ENCODE measurements at regions not wholly inside any gene's neighbourhood (a gene's known extent, or its start where the extent isn't known, plus 50 kb on each side); places are given as distances from the start of the nearest gene placed in this dataset.
"Not testable (repeated sequence)": the region's sequence is repeated elsewhere in the genome, so short reads cannot be mapped to it uniquely, and the experiment has no call there.

DNA sequence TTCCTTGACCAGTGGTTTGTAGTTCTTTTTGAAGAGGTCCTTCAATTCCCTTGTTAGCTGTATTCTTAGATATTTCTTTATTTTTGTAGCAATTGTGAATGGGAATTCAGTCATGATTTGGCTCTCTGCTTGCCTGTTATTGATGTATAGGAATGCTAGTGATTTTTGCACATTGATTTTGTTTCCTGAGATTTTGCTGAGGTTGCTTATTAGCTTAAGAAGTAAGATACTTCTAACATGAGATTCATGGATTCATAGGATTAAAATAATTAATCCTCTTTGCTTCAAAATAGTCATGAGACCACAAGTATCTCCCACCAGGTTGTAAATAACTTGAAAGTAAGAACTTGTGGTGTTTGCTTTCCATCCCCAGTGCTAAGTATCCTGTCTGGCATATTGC, 308.9 kb downstream of the DTHD1 start:
- intact Hi-C loops (cut with micrococcal nuclease) = no loop called here

DNA sequence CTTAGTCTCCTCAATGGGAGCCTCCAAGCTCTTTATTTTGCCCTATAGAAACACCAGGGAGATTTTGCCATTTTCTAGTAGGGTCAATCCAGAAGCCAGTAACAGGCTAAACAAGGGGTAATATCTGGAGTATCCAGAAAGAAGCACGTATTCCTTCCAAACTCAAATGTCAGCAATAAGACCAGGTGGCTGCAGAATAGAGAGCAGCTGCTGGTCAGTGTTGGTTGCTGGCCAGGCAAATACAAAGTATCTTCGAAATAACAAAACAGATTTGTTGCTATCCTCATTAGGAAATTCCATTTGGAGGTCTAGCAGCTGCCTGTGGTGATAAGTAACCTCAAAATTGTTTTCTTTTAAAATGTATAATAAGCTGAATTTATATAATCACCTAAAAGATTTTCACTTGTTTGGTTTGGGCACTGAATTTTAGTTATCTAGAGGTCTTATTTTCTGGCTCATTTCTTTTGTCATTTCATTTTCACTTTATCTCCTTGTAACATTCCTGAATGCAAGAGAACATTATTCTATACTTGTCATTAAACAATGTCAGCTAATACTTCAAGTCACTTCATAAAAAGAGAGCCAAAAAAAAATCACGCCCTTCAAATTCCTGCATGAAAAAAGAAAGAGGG, 320.6 kb downstream of the DTHD1 start:
- intact Hi-C loops (cut with micrococcal nuclease) = no loop called here

DNA sequence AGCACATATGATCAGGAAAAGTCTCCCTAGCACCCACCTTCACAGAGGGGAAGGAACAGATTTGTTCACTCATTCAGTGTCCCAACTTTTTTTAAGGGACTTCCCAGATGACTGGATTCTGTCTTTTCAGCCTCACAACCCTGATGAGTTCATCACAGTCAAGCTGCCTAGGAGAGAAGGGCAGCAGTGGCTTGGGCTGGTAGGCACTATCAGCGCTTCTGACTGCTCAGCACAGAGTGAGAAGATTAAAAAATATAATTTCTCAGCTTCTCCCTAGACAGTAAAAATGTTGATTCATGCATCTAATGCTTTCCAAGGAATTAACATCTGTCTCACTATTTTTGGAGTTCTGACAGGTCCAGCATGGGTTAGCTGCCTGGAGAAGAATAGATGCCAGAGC, 328.2 kb downstream of the DTHD1 start:
- intact Hi-C loops (cut with micrococcal nuclease) = no loop called here

DNA sequence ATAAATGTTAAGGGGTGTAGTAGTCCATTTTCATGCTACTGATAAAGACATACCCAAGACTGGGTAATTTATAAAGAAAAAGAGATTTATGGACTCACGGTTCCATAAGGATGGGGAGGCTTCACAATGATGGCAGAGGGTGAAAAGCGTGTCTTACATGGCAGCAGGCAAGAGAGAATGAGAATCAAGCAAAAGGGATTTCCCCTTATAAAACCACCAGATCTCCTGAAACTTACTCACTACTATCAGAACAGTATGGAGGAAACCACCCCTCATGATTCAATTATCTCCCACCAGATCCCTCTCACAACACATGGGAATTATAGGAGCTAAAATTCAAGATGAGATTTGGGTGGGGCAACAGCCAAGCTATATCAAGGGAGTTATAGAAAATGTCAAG, 329.2 kb downstream of the DTHD1 start:
- intact Hi-C loops (cut with micrococcal nuclease) = no loop called here

DNA sequence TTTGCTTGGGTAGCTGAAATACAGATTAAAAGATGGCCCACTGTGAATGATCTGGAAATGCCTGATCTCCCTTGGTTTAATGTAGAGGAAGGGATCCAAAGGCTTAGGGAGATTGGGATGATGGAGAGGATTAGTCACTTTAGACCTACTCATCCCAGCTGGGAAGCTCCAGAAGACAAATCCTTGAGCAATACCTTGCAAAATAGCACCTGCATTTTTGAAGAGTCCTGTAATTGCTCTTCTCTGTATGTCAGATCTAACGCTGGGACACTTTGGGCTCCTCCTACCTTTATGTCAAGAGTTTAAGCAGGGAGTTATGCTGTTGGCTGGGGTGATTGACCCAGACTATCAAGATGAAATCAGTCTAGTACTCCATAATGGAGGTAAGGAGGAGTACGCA, 331.7 kb downstream of the DTHD1 start:
- intact Hi-C loops (cut with micrococcal nuclease) = not testable (repeated sequence)

DNA sequence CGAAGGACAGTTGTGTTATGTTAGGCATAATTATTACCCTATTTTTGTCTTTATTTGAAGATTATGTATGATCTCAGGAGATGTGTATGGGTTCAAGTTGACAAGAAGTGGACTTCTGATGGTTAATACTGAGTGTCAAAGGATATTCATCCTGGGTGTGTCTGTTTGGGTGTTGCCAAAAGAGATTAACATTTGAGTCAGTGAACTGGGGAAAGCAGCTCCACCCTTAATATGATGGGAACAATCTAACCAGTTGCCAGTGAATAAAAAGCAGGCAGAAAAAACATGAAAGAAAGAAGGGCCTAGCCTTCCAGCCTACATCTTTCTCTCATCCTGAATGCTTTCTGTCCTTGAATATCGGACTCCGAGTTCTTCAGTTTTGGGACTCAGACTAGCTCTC, 332.6 kb downstream of the DTHD1 start:
- intact Hi-C loops (cut with micrococcal nuclease) = no loop called here

DNA sequence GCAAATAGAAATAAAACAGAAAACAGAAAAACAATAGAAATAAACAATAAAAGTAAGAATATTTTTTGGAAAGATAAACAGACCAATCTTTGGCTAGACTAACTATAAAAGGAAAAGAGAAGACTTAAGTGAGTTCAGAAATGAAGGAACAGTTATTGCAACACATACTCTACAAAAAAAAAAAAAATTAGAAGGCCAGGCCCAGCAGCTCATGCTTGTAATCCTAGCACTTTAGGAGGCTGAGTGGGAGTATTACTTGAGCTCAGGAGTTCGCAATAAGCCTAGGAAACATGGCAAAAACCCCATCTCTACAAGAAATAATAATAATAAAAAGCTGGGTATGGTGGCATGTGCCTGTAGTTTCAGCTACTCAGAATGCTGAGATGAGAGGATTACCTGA, 336.7 kb downstream of the DTHD1 start:
- intact Hi-C loops (cut with micrococcal nuclease) = no loop called here

DNA sequence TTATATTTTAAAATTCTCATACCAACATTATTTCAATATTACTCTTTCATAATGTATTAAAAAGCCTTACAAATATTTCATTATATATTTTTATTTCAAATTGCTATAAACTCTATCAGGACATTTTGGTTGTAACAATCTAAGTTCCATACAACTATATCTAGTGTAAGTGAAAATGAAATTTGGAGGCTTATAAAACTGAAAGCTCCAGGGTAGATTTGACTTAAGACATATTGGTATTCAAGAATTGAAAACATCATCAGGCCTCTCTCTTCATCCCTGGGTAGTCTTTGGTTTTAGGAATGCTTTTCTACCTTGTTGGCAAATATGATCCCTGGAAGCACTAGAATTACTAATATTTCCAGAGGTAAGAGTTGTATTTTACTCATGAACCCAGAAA, 342.6 kb downstream of the DTHD1 start:
- intact Hi-C loops (cut with micrococcal nuclease) = no loop called here

DNA sequence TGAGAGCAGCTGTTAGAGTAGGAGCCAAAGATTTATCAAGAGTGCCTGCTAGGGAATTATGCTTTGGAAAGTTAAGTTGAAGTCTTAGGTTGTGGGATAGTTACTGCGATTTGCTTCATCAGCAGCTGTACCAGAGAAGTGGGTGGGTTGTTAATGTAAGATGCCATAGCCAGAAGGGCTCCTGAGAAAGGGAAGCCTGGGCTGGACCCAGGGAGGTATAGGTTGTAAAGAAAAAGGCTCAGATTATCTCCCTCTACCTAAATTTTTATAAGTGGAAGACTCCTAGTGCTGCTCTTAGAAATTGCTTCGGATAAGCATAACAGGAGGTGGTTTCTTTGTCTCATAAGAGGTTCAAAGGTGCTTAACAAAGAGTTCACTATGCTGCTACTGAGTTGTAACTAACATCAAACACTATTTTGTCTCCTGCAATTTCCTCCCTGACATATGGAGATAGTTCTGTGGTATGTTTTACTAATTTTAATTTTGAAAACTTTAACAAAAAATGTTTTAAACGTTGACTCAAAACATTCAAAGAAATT, 356.9 kb downstream of the DTHD1 start:
- intact Hi-C loops (cut with micrococcal nuclease) = no loop called here

DNA sequence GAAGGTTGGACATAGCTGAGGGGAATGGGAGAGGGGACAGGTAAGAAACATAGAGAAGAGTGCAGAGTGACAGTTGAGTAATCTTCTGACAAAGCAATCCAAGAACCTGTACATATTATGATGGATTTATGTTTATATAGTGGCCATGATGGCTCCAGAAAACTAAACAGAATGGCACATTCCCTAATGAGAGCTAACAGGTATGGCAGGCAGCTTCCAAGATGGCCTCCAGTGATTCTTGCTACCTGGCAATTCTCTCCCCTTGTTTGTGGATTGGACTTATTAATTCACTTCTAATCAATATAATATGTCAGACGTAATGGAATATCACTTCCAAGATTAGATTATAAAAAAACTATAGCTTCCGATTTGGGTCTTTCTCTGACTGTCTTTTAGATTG, 359.5 kb downstream of the DTHD1 start:
- intact Hi-C loops (cut with micrococcal nuclease) = no loop called here

DNA sequence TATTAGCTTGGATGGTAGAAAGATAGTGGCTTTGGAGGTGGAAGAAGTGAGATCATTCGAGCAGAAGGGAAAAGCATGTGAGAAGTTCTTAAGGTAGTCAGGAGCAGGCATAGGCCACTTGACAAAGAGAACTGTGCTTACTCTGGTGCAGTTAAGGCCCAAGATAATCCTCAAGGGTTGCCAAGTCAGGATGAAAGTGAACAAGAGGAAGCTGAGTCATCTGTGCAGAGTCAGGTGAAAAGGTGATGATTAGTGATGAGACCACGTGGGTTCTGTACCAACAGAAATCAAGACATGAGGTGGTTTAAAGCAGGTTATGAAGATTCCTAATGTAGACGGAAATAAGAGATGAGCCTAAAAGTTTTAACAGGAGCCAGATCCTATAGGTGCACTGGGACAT, 369.8 kb downstream of the DTHD1 start:
- intact Hi-C loops (cut with micrococcal nuclease) = no loop called here

DNA sequence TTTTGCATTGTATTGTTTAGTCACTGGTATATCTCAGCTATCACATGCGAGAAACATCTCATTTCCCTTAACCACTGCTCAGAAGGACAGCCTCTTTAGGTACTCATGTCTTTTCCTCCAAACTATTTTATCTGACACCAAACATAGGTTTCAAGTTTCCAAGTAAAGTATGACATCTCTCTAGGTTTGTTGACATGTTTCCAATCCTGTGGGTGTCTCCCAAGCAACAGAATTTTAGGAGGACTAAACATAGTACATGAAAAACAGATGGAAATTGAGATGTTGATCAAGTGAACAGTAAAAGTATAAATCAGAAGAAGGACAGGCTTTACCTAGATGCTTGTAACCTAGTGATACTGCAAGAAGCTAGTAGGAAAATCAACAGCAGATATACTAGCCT, 371.4 kb downstream of the DTHD1 start:
- intact Hi-C loops (cut with micrococcal nuclease) = no loop called here

DNA sequence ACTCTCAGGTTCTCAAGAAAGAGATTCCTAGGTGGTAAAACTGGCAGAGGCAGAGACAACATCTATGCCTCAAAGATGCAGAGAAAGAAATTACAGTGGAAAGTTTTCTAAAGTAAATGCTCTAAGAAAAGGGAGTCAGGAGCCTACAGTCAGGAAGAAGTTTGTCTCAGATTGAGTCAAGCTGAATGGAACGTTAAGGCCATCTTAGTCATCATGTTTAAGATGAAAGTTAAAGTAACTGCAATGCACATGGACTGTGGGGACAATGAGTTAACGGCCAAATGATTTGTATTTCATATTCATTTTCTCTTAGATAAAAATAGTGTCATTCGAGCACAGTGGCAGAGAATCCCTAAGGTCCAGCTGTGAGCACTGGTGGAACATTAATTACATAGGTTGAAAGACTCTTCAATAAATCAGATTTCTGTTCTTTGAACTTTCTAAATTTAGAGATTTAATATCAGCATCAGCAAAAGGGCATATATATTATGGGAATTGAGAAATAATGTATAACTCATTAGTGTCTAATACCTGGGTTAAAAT, 384.6 kb downstream of the DTHD1 start:
- intact Hi-C loops (cut with micrococcal nuclease) = no loop called here

DNA sequence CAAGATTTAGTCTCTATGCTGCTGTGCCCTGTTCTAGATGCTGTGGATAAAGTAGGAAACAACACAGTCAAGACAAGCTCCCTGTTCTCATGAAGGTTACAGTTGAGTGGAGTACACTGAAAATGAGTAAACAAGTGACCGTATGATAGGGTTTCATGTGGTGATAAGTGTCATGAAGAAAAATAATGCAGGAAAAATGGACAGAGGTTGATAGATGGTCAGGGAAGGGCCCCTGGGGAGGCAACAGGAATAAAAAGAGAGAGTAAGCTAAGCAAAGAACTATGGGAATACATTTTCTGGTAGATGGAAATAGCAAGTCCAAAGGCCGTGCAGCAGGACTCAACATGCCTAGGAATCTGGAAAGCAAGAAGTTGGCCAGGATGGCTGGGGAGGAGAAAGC, 394.0 kb downstream of the DTHD1 start:
- intact Hi-C loops (cut with micrococcal nuclease) = no loop called here

DNA sequence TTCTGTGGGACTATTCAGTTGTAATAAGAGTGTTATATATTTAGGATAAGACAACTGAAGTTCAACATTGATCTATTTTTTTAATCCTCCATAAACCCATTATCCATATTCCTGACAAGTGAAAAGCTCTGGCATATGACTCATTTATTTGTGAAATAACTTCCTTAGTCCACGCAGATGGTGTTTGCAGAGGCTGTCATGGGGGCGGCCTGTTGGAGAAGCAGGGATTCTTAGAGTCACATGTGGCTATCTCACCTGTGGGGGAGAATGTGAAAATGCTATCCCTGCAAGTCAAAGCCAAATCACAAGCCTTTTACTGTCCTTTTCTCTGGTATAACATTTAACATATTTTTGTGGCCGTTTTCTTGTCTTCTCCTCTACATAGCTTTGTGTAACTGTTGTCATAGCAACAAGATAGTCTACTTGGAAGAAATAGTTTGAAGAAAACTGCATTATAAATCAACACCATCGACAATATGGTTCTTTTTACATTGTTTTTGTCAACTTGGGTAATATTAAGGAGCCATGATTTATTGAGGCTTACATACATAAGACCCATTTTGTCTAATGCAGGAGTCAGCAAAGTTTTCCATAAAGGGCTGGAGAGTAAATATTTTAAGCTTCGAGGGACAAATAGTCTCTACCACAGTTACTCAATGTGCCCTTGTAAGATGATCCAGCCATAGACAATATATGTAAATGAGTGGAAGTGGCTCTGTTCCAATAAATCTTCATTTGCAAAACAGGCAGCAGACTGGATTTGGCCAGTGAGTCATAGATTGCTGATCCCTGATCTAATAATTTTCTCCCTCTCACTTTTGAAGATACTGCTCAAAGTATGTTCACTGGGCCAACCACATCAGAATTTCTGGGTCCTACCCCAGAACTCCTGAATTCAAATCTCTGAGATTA, 395.0 kb downstream of the DTHD1 start:
- intact Hi-C loops (cut with micrococcal nuclease) = no loop called here

DNA sequence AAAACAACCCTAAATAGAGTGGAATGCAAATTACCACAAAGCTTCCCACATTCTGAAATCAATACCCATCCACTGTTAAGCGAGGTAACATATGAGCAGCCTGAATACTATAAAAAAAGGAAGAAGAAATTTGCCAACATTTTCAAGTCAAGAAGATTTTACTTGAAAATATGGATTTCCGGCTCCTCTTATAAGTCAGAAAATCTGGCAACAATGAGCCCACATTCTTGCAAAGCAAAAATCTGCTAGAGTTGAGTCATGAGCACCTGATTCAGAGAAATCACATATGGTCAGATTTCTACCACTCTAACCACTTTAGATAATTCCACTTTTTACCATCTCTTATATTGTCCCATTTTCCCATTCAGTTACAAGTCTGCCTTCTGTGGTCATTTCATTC, 395.7 kb downstream of the DTHD1 start:
- intact Hi-C loops (cut with micrococcal nuclease) = no loop called here

DNA sequence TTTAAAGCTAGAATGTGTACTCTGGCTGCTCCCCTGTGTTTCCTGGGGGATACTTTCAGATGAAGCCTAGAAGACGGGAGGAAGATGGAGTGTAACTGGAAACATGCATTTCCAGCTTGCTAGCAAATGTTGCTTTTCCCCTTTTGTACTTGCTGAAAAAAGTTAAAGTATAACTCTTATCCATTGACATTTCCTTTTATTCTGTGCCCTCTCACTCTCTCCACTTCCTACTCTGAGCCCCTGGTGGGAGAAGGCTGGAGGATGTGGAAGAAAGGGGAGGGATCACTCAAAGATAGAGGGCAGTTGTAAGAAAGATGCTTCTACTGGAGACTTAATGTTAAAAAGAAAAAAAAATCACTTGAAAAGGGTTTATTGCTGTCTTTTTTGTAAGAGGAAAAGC, 396.5 kb downstream of the DTHD1 start:
- intact Hi-C loops (cut with micrococcal nuclease) = no loop called here

DNA sequence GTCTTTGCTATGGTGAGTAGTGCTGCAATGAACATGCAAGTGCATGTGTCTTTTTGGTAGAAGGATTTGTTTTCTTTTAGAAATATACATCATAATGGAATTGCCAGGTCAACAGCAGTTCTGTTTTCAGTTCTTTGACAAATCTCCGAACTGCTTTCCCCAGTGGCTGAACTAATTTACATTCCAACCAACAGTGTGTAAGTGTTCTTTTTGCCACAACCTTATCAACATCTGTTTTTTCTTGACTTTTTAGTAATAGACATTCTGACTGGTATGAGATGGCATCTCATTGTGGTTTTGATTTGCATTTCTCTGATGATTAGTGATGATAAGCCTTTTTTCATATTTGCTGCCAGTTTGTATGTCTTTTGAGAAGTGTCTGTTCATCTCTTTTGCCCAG, 406.3 kb downstream of the DTHD1 start:
- intact Hi-C loops (cut with micrococcal nuclease) = no loop called here

DNA sequence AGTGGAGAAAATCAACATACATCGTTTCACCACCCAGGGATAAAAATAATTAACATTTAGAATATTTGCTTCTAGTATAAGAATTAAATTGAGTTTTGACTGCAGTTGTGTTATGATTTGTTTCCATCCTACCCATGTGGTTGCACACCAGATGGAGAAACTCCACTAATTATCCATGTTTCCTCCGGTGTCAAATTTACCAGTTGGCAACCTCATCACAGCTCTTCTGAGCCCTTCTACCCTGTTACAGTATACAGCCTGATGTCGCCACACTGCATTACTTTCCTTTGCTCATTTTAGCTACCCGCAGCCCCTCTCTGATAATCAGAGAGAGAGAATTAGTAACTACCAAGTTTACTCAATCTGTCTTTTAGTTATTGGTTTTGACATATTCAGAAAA, 411.2 kb downstream of the DTHD1 start:
- intact Hi-C loops (cut with micrococcal nuclease) = no loop called here

DNA sequence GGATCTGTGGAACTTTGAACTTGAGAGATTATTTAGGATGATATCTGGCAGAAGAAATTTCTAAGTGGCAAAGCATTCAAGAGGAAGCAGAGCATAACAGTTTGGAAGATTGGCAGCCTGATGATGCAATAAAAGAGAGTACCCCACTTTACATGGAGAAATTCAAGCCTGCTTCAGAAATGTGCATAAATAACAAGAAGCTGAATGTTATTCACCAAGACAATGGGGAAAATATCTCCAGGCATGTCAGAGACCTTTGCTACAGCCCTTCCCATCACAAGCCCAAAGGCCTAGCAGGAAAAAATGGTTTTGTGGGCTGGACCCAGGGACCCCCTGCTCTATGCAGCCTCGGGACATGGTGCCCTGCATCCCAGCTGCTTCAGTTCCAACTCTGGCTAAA, 420.8 kb downstream of the DTHD1 start:
- intact Hi-C loops (cut with micrococcal nuclease) = no loop called here

DNA sequence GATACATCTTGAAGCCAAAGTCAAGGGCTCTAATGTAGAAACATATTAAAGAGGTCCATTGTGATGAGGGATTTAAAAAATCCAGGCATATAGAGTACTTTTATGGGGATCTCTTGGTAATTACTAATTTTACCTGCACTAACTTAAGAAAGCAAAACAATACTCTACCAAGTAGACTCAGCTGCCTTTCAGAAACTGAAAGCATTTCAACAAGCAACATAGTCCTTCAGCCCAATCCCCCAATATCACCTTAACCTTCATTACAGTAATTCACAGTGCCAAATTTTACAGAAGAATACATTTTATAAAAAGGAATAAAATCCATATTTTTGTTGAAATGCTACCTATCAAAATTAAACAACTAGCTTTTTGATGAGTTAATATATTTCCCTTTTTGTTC, 422.9 kb downstream of the DTHD1 start:
- intact Hi-C loops (cut with micrococcal nuclease) = no loop called here

DNA sequence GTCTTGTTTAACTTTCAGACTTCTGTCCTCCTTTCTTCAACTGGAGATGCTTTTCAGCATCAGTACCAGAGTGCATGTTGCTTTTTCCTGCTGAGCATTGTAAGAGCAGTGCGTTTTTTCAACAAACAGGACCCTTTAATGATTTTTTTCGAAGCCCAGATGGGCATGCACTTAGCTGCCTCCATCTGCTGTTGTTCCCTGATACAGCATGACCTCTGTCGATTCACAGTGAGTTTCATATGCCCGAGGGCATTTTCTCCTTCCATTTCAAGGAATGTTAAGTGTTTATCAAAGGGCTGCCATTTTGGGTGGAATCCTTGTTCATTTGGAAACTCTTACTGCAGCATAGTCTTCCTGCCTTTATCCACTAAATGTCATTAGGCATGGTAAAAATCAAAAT, 428.6 kb downstream of the DTHD1 start:
- intact Hi-C loops (cut with micrococcal nuclease) = no loop called here

DNA sequence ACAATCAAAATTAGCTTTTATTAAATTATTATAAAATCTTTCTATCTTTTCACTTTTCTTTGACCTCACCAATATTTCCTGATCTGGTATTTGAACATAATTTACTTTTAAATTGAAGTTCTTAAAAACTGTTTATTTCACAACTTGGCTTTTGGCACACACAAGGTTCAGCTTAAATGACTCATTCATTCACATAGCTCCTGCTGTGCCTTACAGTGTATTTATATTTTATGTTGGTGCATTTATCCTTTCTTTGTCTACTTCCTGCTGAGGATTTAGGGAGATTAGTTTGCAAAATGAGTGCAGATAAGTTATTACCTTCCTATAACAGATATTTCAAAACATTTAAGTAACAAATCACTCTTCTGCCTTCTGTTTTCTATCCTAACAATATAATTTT, 430.6 kb downstream of the DTHD1 start:
- intact Hi-C loops (cut with micrococcal nuclease) = no loop called here
